Jurkat, Clone E6-1 (cell line): ENCODE measurements at regions not wholly inside any gene's neighbourhood (a gene's known extent, or its start where the extent isn't known, plus 50 kb on each side); places are given as distances from the start of the nearest gene placed in this dataset.
"Not testable (repeated sequence)": the region's sequence is repeated elsewhere in the genome, so short reads cannot be mapped to it uniquely, and the experiment has no call there.

Source experiments
- DNase-seq: peaks from one replicate; pipeline ENCODE4 v3.0.0-alpha.2; 2011; ENCODE audit warnings: low read depth, low spot score
- H3K4me3 ChIP-seq: 2 replicates; pipeline ENCODE4 v1.5.1; 2011; ENCODE audit warnings: mild to moderate bottlenecking, low read length, control low read depth, moderate library complexity

- DNase-seq = no peak
- no peak overlapping the region for H3K4me3 ChIP-seq
Observed at GRCh38 chr11:121887569-121887968, 228.4 kb downstream of the BLID start.

- no peak for DNase-seq
- no peak overlapping the region for H3K4me3 ChIP-seq
Observed at GRCh38 chr11:121886996-121887395, 229.0 kb downstream of the BLID start.

GRCh38 chr11:121886005-121886734 is 229.8 kb downstream of the BLID start:
- H3K4me3 ChIP-seq = no peak overlapping the region
- no peak for DNase-seq

GRCh38 chr11:121884626-121885025 is 231.4 kb downstream of the BLID start:
- H3K4me3 ChIP-seq = no peak overlapping the region
- no peak for DNase-seq

- H3K4me3 ChIP-seq = no peak overlapping the region
- no peak for DNase-seq
Observed at GRCh38 chr11:121881806-121882205, 234.2 kb downstream of the BLID start.

- no peak for DNase-seq
- no peak overlapping the region for H3K4me3 ChIP-seq
Observed at GRCh38 chr11:121877152-121877551, 238.9 kb downstream of the BLID start.

GRCh38 chr11:121873766-121874165 is 242.2 kb downstream of the BLID start:
- no peak for DNase-seq
- no peak overlapping the region for H3K4me3 ChIP-seq

- DNase-seq = no peak
Observed at GRCh38 chr11:121872356-121872755, 243.7 kb downstream of the BLID start.

GRCh38 chr11:121870206-121871045 is 245.6 kb downstream of the BLID start:
- no peak for DNase-seq
- H3K4me3 ChIP-seq = no peak overlapping the region

More at GRCh38 chr11:121872356-121872755, 243.7 kb downstream of the BLID start:
- no peak overlapping the region for H3K4me3 ChIP-seq

- no peak overlapping the region for H3K4me3 ChIP-seq
- DNase-seq = no peak
Observed at GRCh38 chr11:121869478-121869877, 246.5 kb downstream of the BLID start.

- DNase-seq = no peak
- no peak overlapping the region for H3K4me3 ChIP-seq
Observed at GRCh38 chr11:121866754-121867153, 249.3 kb downstream of the BLID start.

GRCh38 chr11:121864660-121865059 is 251.4 kb downstream of the BLID start:
- no peak overlapping the region for H3K4me3 ChIP-seq
- DNase-seq = no peak

GRCh38 chr11:121863126-121863525 is 252.9 kb downstream of the BLID start:
- H3K4me3 ChIP-seq = no peak overlapping the region
- no peak for DNase-seq

- DNase-seq, H3K4me3 ChIP-seq: not testable (repeated sequence)
Observed at GRCh38 chr11:121855138-121855537, 260.9 kb downstream of the BLID start.

GRCh38 chr11:121844016-121844415 is 272.0 kb downstream of the BLID start:
- no peak for DNase-seq

GRCh38 chr11:121842192-121842585 is 273.8 kb downstream of the BLID start:
- DNase-seq = no peak
- H3K4me3 ChIP-seq = no peak overlapping the region

More at GRCh38 chr11:121844016-121844415, 272.0 kb downstream of the BLID start:
- no peak overlapping the region for H3K4me3 ChIP-seq

GRCh38 chr11:121841487-121842191 is 274.4 kb downstream of the BLID start:
- H3K4me3 ChIP-seq = no peak overlapping the region
- DNase-seq = no peak

GRCh38 chr11:121839781-121840180 is 276.2 kb downstream of the BLID start:
- DNase-seq = no peak
- H3K4me3 ChIP-seq = no peak overlapping the region

GRCh38 chr11:121838571-121838970 is 277.4 kb downstream of the BLID start:
- DNase-seq = no peak

GRCh38 chr11:121833970-121834369 is 282.0 kb downstream of the BLID start:
- no peak for DNase-seq
- H3K4me3 ChIP-seq = no peak overlapping the region

More at GRCh38 chr11:121838571-121838970, 277.4 kb downstream of the BLID start:
- no peak overlapping the region for H3K4me3 ChIP-seq
